Psoas muscle (tissue), 7 donors: ENCODE measurements at regions not wholly inside any gene's neighbourhood (a gene's known extent, or its start where the extent isn't known, plus 50 kb on each side); places are given as distances from the start of the nearest gene placed in this dataset.

Experiments
- ATAC-seq, 4 donors: fragments of 200-7000 bp; cut with Tn5 transposase; one replicate each; pipeline ENCODE4 v1.9.1; 2020; ENCODE audit warnings: moderate library complexity in 3 of 4, mild to moderate bottlenecking in 2 of 4
- DNase-seq, 2 donors: peaks; one replicate each; pipeline ENCODE4 v3.0.0-alpha.2; 2020
- H3K27ac ChIP-seq: fragments of 200-600 bp; one replicate; pipeline ENCODE4 v1.8.0; 2022
- H3K27me3 ChIP-seq, 3 donors: fragments of 200-600 bp in 1 of 3; one replicate each; pipeline versions ENCODE4 v1.6.1 to v1.8.0; 2013 to 2022; ENCODE audit warnings: low read length in 2 of 3, mild to moderate bottlenecking in 2 of 3, moderate library complexity in 1 of 3; ENCODE audit not compliant: insufficient read depth in 3 of 3
- H3K36me3 ChIP-seq, 2 donors: fragments of 200-600 bp in 1 of 2; one replicate each; pipeline versions ENCODE4 v1.6.1 to v1.8.0; 2013 to 2022; ENCODE audit warnings: low read depth in 1 of 2, mild to moderate bottlenecking in 1 of 2, moderate library complexity in 1 of 2; ENCODE audit not compliant: insufficient read depth in 1 of 2
- H3K4me1 ChIP-seq: fragments of 200-600 bp; one replicate; pipeline ENCODE4 v1.8.0; 2022
- H3K4me3 ChIP-seq: fragments of 200-600 bp; one replicate; pipeline ENCODE4 v1.8.0; 2022; ENCODE audit warnings: mild to moderate bottlenecking
- H3K9me3 ChIP-seq: fragments of 200-600 bp; one replicate; pipeline ENCODE4 v1.8.0; 2022
- CTCF ChIP-seq: fragments of 200-600 bp; IDR thresholded peaks from one replicate; pipeline ENCODE4 v1.8.0; 2022; ENCODE audit warnings: antibody characterized with exemption
- WGBS, 3 donors: extraction: QIAGEN DNeasy Blood & Tissue Kit; methylation state at CpG; one replicate each; pipeline versions ENCODE4 v1.1.6 to v1.1.7; 2013; 5-methylcytosine and 5-hydroxymethylcytosine counted together
- intact Hi-C, 2 donors: fragments of 100-400 bp; cut with DNase I; formaldehyde crosslinking; loops; one replicate each; pipeline versions ENCODE4 v1.11.0 to v1.14.2; 2022
- donor health status: healthy with polysubstance abuse.
- donor health status: DM: no; HTN: no; CAD: no; lungs with moderate emphysema.
- donor health status: Bipolar disorder and iron deficiency.
- donor health status: healthy.
- donor health status: DM: yes; HTN: yes; CAD: no.
- donor health status: DM: no; HTN: no; CAD: no.
- donor health status: DM: yes; HTN: yes; CAD: no.

GRCh38 chr21:38887062-38887686 lies 81.4 kb downstream of the ETS2 start:
- WGBS, 3 donors, result 79 to 83% (median 80%) methylated on average over 5 of the region's 5 CpGs
- peaks cover 21% of the 10 kb centered on the region for H3K9me3 ChIP-seq
- no peak for TF ChIP-seq CTCF
- ATAC-seq (no peak), DNase-seq (no peak)
- no peaks in the 10 kb centered on the region for H3K36me3 ChIP-seq
- intact Hi-C loops, result no loop called here
- H3K27me3 ChIP-seq, result peaks cover 0 to 2% (median 0%) of the 10 kb centered on the region in 3 donors
- no peak overlapping the region for H3K4me3 ChIP-seq
- H3K27ac ChIP-seq, result no peak overlapping the region
- no peaks in the 10 kb centered on the region for H3K4me1 ChIP-seq

DNA sequence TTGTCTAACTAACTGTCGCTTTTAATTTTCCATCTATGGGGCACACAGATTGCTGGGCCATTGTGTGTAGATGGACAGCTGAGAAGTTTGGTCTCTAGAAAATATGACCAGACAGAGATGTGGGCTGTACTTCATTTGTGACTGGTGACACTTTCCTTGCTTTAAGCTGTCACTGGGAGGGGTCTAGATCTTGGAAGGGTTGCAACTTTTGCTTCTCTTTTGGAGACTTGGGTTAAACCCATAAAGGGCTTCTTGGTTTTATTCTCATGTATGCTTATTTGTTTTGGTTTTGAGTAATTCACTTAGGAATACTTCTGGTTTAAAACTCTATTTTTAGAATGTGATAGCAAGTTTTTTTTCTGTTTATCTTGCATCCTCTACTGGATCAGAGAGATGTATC lies 80.2 kb downstream of the ETS2 start:
- ATAC-seq, result no peak
- no peak for TF ChIP-seq CTCF

GRCh38 chr21:38884440-38884839 lies 78.7 kb downstream of the ETS2 start:
- ATAC-seq, result no peak
- Histone ChIP-seq H3K9me3 (peaks cover 29% of the 10 kb centered on the region), H3K27ac (no peak overlapping the region), H3K4me3 (no peak overlapping the region), H3K27me3 (peaks cover 0 to 2% (median 0%) of the 10 kb centered on the region in 3 donors), H3K4me1 (no peaks in the 10 kb centered on the region), H3K36me3 (no peaks in the 10 kb centered on the region)
- 73 to 96% (median 81%) methylated on average over 3 of the region's 3 CpGs for WGBS, 3 donors
- no peak for DNase-seq
- intact Hi-C loops, result no loop called here
- no peak for TF ChIP-seq CTCF

More for the DNA sequence above, 80.2 kb downstream of the ETS2 start:
- no peak overlapping the region for H3K27ac ChIP-seq
- intact Hi-C loops, result no loop called here
- no peak overlapping the region for H3K4me3 ChIP-seq
- H3K4me1 ChIP-seq, result no peaks in the 10 kb centered on the region
- peaks cover 0 to 2% (median 0%) of the 10 kb centered on the region in 3 donors for H3K27me3 ChIP-seq
- H3K36me3 ChIP-seq, result no peaks in the 10 kb centered on the region
- no peak for DNase-seq
- 96 to 100% (median 97%) methylated on average over 1 of the region's 1 CpG for WGBS, 3 donors
- H3K9me3 ChIP-seq, result peaks cover 26% of the 10 kb centered on the region

GRCh38 chr21:38883142-38883541 lies 77.4 kb downstream of the ETS2 start:
- no peak for DNase-seq
- peaks cover 29% of the 10 kb centered on the region for H3K9me3 ChIP-seq
- H3K36me3 ChIP-seq, result no peaks in the 10 kb centered on the region
- no peak overlapping the region for H3K27ac ChIP-seq
- H3K4me3 ChIP-seq, result no peak overlapping the region
- no peak for ATAC-seq
- intact Hi-C loops, result no loop called here
- H3K27me3 ChIP-seq, result peaks cover 0 to 2% (median 0%) of the 10 kb centered on the region in 3 donors
- no peaks in the 10 kb centered on the region for H3K4me1 ChIP-seq
- TF ChIP-seq CTCF, result no peak

DNA sequence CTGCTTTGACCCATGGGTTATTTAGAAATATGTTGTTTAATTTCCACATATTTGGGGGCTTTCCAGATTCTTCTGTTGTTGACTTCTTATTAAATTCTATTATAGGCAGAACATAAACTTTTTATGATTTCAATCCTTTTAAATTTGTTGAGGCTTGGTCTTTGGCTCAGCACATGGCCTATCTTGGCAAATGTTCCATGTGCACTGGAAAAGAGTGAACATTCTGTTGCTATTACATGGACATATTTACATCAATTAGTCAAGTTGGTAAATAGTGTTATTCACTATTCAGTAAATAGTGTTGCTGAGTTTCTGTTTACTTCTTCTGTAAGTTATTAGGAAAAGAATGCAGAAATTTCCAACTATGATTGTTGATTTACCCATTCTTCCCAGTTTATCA lies 75.4 kb downstream of the ETS2 start:
- ATAC-seq (no peak), DNase-seq (no peak)
- H3K27me3 ChIP-seq, result peaks cover 0 to 2% (median 0%) of the 10 kb centered on the region in 3 donors
- no peaks in the 10 kb centered on the region for H3K36me3 ChIP-seq
- no peak overlapping the region for H3K4me3 ChIP-seq
- no peak overlapping the region for H3K27ac ChIP-seq
- H3K4me1 ChIP-seq, result no peaks in the 10 kb centered on the region
- H3K9me3 ChIP-seq, result peaks cover 12% of the 10 kb centered on the region
- TF ChIP-seq CTCF, result no peak
- intact Hi-C loops, result no loop called here
